ENCODE measurements at regions not wholly inside any gene's neighbourhood (a gene's known extent, or its start where the extent isn't known, plus 50 kb on each side); places are given as distances from the start of the nearest gene placed in this dataset.

- H3K27me3 ChIP-seq (ENCODE audit: control insufficient read depth, insufficient read depth, low read length) = no peaks in the 10 kb centered on the region
- DNase-seq = no peak
- H3K36me3 ChIP-seq (replicated peaks; ENCODE audit: control insufficient read depth, insufficient read depth, low read length) = no peaks in the 10 kb centered on the region
- no peak overlapping the region for H3K4me3 ChIP-seq (ENCODE audit: insufficient read depth, low read depth, low read length)
These were observed 166.5 kb upstream of the RORB start for GRCh38 chr9:74330487-74331214.

- H3K4me3 ChIP-seq (ENCODE audit: insufficient read depth, low read depth, low read length) = no peak overlapping the region
- no peaks in the 10 kb centered on the region for H3K36me3 ChIP-seq (replicated peaks; ENCODE audit: control insufficient read depth, insufficient read depth, low read length)
These were observed 165.5 kb upstream of the RORB start for GRCh38 chr9:74331607-74332006.

GRCh38 chr9:74333384-74334032 is 163.6 kb upstream of the RORB start:
- Histone ChIP-seq H3K4me3 (ENCODE audit: insufficient read depth, low read depth, low read length) (no peak overlapping the region), H3K36me3 (replicated peaks; ENCODE audit: control insufficient read depth, insufficient read depth, low read length) (no peaks in the 10 kb centered on the region), H3K27me3 (ENCODE audit: control insufficient read depth, insufficient read depth, low read length) (no peaks in the 10 kb centered on the region)
- no peak for DNase-seq

More at GRCh38 chr9:74331607-74332006, 165.5 kb upstream of the RORB start:
- no peak for DNase-seq
- no peaks in the 10 kb centered on the region for H3K27me3 ChIP-seq (ENCODE audit: control insufficient read depth, insufficient read depth, low read length)

- no peak overlapping the region for H3K4me3 ChIP-seq (ENCODE audit: insufficient read depth, low read depth, low read length)
- no peaks in the 10 kb centered on the region for H3K36me3 ChIP-seq (replicated peaks; ENCODE audit: control insufficient read depth, insufficient read depth, low read length)
- H3K27me3 ChIP-seq (ENCODE audit: control insufficient read depth, insufficient read depth, low read length) = no peaks in the 10 kb centered on the region
- DNase-seq = no peak
These were observed 162.9 kb upstream of the RORB start for GRCh38 chr9:74334271-74334670.

GRCh38 chr9:74336161-74336560 is 161.0 kb upstream of the RORB start:
- DNase-seq = no peak
- H3K36me3 ChIP-seq (replicated peaks; ENCODE audit: control insufficient read depth, insufficient read depth, low read length) = no peaks in the 10 kb centered on the region

GRCh38 chr9:74348777-74349176 is 148.4 kb upstream of the RORB start:
- H3K36me3 ChIP-seq (replicated peaks; ENCODE audit: control insufficient read depth, insufficient read depth, low read length) = no peaks in the 10 kb centered on the region
- no peak for DNase-seq
- no peaks in the 10 kb centered on the region for H3K27me3 ChIP-seq (ENCODE audit: control insufficient read depth, insufficient read depth, low read length)
- H3K4me3 ChIP-seq (ENCODE audit: insufficient read depth, low read depth, low read length) = no peak overlapping the region

More at GRCh38 chr9:74336161-74336560, 161.0 kb upstream of the RORB start:
- H3K4me3 ChIP-seq (ENCODE audit: insufficient read depth, low read depth, low read length) = no peak overlapping the region
- H3K27me3 ChIP-seq (ENCODE audit: control insufficient read depth, insufficient read depth, low read length) = no peaks in the 10 kb centered on the region

GRCh38 chr9:74355107-74355506 is 142.0 kb upstream of the RORB start:
- no peak overlapping the region for H3K4me3 ChIP-seq (ENCODE audit: insufficient read depth, low read depth, low read length)
- H3K36me3 ChIP-seq (replicated peaks; ENCODE audit: control insufficient read depth, insufficient read depth, low read length) = no peaks in the 10 kb centered on the region
- H3K27me3 ChIP-seq (ENCODE audit: control insufficient read depth, insufficient read depth, low read length) = no peaks in the 10 kb centered on the region
- no peak for DNase-seq

GRCh38 chr9:74357577-74357976 is 139.6 kb upstream of the RORB start:
- no peak for DNase-seq
- Histone ChIP-seq H3K27me3 (ENCODE audit: control insufficient read depth, insufficient read depth, low read length) (no peaks in the 10 kb centered on the region), H3K36me3 (replicated peaks; ENCODE audit: control insufficient read depth, insufficient read depth, low read length) (no peaks in the 10 kb centered on the region), H3K4me3 (ENCODE audit: insufficient read depth, low read depth, low read length) (no peak overlapping the region)

- Histone ChIP-seq H3K4me3 (ENCODE audit: insufficient read depth, low read depth, low read length) (no peak overlapping the region), H3K36me3 (replicated peaks; ENCODE audit: control insufficient read depth, insufficient read depth, low read length) (no peaks in the 10 kb centered on the region), H3K27me3 (ENCODE audit: control insufficient read depth, insufficient read depth, low read length) (no peaks in the 10 kb centered on the region)
- DNase-seq = no peak
These were observed 138.2 kb upstream of the RORB start for GRCh38 chr9:74358959-74359358.

- no peak for DNase-seq
- Histone ChIP-seq H3K27me3 (ENCODE audit: control insufficient read depth, insufficient read depth, low read length) (no peaks in the 10 kb centered on the region), H3K36me3 (replicated peaks; ENCODE audit: control insufficient read depth, insufficient read depth, low read length) (no peaks in the 10 kb centered on the region), H3K4me3 (ENCODE audit: insufficient read depth, low read depth, low read length) (no peak overlapping the region)
These were observed 135.6 kb upstream of the RORB start for GRCh38 chr9:74361508-74361907.

- H3K27me3 ChIP-seq (ENCODE audit: control insufficient read depth, insufficient read depth, low read length) = no peaks in the 10 kb centered on the region
- DNase-seq = no peak
- H3K4me3 ChIP-seq (ENCODE audit: insufficient read depth, low read depth, low read length) = no peak overlapping the region
- H3K36me3 ChIP-seq (replicated peaks; ENCODE audit: control insufficient read depth, insufficient read depth, low read length) = no peaks in the 10 kb centered on the region
These were observed 134.7 kb upstream of the RORB start for GRCh38 chr9:74362423-74362822.

GRCh38 chr9:74366111-74366510 is 131.0 kb upstream of the RORB start:
- Histone ChIP-seq H3K4me3 (ENCODE audit: insufficient read depth, low read depth, low read length) (no peak overlapping the region), H3K36me3 (replicated peaks; ENCODE audit: control insufficient read depth, insufficient read depth, low read length) (no peaks in the 10 kb centered on the region), H3K27me3 (ENCODE audit: control insufficient read depth, insufficient read depth, low read length) (no peaks in the 10 kb centered on the region)
- no peak for DNase-seq

GRCh38 chr9:74369844-74370243 is 127.3 kb upstream of the RORB start:
- DNase-seq = no peak
- Histone ChIP-seq H3K27me3 (ENCODE audit: control insufficient read depth, insufficient read depth, low read length) (no peaks in the 10 kb centered on the region), H3K4me3 (ENCODE audit: insufficient read depth, low read depth, low read length) (no peak overlapping the region), H3K36me3 (replicated peaks; ENCODE audit: control insufficient read depth, insufficient read depth, low read length) (no peaks in the 10 kb centered on the region)

- no peak for DNase-seq
- no peak overlapping the region for H3K4me3 ChIP-seq (ENCODE audit: insufficient read depth, low read depth, low read length)
- no peaks in the 10 kb centered on the region for H3K27me3 ChIP-seq (ENCODE audit: control insufficient read depth, insufficient read depth, low read length)
- no peaks in the 10 kb centered on the region for H3K36me3 ChIP-seq (replicated peaks; ENCODE audit: control insufficient read depth, insufficient read depth, low read length)
These were observed 123.8 kb upstream of the RORB start for GRCh38 chr9:74373348-74373747.

GRCh38 chr9:74379718-74380117 is 117.4 kb upstream of the RORB start:
- DNase-seq = peak; percentile 32
- Histone ChIP-seq H3K27me3 (ENCODE audit: control insufficient read depth, insufficient read depth, low read length) (no peaks in the 10 kb centered on the region), H3K4me3 (ENCODE audit: insufficient read depth, low read depth, low read length) (no peak overlapping the region), H3K36me3 (replicated peaks; ENCODE audit: control insufficient read depth, insufficient read depth, low read length) (no peaks in the 10 kb centered on the region)

Measured in H7 (cell line).